ENCODE measurements at regions not wholly inside any gene's neighbourhood (a gene's known extent, or its start where the extent isn't known, plus 50 kb on each side); places are given as distances from the start of the nearest gene placed in this dataset.

DNA sequence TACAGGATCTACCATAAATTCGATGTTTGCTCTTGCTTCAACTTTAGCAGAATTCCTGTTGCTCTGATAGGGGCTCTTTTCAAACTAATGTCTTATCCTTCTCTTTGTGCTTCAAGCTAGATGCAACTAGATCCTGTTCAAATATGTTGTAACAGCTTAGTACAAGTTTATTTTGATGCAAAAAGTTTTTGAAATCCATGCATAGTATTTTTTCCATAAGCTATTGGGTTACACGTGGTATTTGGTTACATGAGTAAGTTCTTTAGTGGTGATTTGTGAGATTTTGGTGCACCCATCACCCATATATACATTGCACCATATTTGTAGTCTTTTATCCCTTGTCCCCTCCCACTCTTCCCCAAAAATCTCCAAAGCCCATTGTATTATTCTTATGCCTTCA is 907.7 kb downstream of the LTN1 start:
- no peak for DNase-seq
- Histone ChIP-seq H3K27ac (no peak overlapping the region), H3K36me3 (replicated peaks) (no peaks in the 10 kb centered on the region), H3K4me3 (ENCODE audit: low read depth, low read length) (no peak overlapping the region), H3K27me3 (replicated peaks) (no peaks in the 10 kb centered on the region)
- in situ Hi-C loops (cut with HindIII; ENCODE audit: low pct_ligation_motif_present, low sequenced_read_pairs): no loop called here
- TF ChIP-seq, protein P1, sequence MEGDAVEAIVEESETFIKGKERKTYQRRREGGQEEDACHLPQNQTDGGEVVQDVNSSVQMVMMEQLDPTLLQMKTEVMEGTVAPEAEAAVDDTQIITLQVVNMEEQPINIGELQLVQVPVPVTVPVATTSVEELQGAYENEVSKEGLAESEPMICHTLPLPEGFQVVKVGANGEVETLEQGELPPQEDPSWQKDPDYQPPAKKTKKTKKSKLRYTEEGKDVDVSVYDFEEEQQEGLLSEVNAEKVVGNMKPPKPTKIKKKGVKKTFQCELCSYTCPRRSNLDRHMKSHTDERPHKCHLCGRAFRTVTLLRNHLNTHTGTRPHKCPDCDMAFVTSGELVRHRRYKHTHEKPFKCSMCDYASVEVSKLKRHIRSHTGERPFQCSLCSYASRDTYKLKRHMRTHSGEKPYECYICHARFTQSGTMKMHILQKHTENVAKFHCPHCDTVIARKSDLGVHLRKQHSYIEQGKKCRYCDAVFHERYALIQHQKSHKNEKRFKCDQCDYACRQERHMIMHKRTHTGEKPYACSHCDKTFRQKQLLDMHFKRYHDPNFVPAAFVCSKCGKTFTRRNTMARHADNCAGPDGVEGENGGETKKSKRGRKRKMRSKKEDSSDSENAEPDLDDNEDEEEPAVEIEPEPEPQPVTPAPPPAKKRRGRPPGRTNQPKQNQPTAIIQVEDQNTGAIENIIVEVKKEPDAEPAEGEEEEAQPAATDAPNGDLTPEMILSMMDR (IDR thresholded peaks at IDR 0.05; ENCODE audit: low read depth, low read length, missing control alignments): no peak

DNA sequence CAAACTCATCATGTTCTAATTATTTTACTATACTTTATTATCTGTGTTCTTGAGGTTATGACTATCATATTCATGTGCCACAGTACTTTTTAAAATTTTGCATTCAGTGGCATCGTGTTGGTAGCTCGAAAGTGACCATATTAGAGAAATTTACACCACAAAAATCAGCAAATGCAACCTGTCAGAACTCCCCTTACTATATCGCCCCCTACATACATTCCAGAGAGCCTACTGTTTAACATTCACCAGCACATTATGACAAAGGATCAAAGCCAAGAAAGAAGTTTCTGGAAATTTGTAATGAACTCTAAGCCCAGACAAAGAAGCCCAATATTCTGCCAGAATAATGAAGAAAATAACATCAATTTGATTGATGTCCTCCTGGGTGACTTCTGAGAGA is 909.3 kb downstream of the LTN1 start:
- DNase-seq: no peak
- TF ChIP-seq, protein P1 (IDR thresholded peaks at IDR 0.05; ENCODE audit: low read depth, low read length, missing control alignments): no peak
- H3K27me3 ChIP-seq (replicated peaks): no peaks in the 10 kb centered on the region
- no peak overlapping the region for H3K27ac ChIP-seq
- H3K4me3 ChIP-seq (ENCODE audit: low read depth, low read length): no peak overlapping the region
- in situ Hi-C loops (cut with HindIII; ENCODE audit: low pct_ligation_motif_present, low sequenced_read_pairs): no loop called here
- H3K36me3 ChIP-seq (replicated peaks): no peaks in the 10 kb centered on the region

DNA sequence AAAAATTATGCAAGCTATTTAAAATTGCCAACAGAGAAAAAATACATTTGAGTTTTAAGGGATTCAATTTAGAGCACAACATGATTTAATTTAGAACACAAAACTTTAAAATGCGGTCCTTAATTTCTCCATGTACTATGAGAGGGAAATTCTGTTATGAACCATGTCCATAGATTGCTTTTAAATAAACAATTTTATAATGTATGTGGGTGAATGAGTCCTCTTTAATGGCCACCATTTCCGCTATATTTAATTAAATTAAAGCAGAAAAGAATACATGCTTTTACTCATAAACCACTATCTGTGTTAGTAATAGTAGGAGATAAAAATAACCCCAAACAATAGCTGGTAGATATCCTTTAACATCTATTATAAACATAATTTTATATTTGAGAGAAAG is 914.6 kb downstream of the LTN1 start:
- Histone ChIP-seq H3K27me3 (replicated peaks) (no peaks in the 10 kb centered on the region), H3K36me3 (replicated peaks) (no peaks in the 10 kb centered on the region), H3K27ac (no peak overlapping the region), H3K4me3 (ENCODE audit: low read depth, low read length) (no peak overlapping the region)
- in situ Hi-C loops (cut with HindIII; ENCODE audit: low pct_ligation_motif_present, low sequenced_read_pairs): no loop called here
- DNase-seq: no peak
- TF ChIP-seq, protein P1 (IDR thresholded peaks at IDR 0.05; ENCODE audit: low read depth, low read length, missing control alignments): no peak

GRCh38 chr21:28074676-28075075 is 918.0 kb downstream of the LTN1 start:
- in situ Hi-C loops (cut with HindIII; ENCODE audit: low pct_ligation_motif_present, low sequenced_read_pairs): no loop called here
- TF ChIP-seq, protein P1 (IDR thresholded peaks at IDR 0.05; ENCODE audit: low read depth, low read length, missing control alignments): no peak
- Histone ChIP-seq H3K27me3 (replicated peaks) (no peaks in the 10 kb centered on the region), H3K4me3 (ENCODE audit: low read depth, low read length) (no peak overlapping the region), H3K36me3 (replicated peaks) (no peaks in the 10 kb centered on the region), H3K27ac (no peak overlapping the region)
- DNase-seq: no peak

DNA sequence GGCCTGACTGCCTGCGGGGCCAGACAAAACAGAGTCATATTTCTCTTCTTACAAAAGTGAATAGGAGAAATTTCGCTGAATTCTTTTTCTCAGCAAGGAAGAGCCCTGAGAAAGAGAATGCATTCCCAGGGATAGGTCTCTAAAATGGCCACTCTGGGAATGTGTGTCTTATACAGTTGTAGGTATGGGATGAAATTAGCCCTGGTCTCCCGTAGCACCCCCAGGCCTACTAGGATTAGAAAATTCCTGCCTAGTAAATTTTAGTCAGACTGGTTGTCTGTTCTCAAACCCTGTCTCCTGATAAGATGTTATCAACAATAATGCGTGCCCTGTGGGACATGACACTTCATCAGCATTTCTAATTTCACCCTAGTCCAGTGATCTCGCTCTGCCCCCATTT is 920.1 kb downstream of the LTN1 start:
- TF ChIP-seq, protein P1 (IDR thresholded peaks at IDR 0.05; ENCODE audit: low read depth, low read length, missing control alignments): no peak
- no peak overlapping the region for H3K4me3 ChIP-seq (ENCODE audit: low read depth, low read length)
- H3K27me3 ChIP-seq (replicated peaks): no peaks in the 10 kb centered on the region
- DNase-seq: no peak
- no peak overlapping the region for H3K27ac ChIP-seq
- no peaks in the 10 kb centered on the region for H3K36me3 ChIP-seq (replicated peaks)
- in situ Hi-C loops (cut with HindIII; ENCODE audit: low pct_ligation_motif_present, low sequenced_read_pairs): no loop called here

GRCh38 chr21:28069450-28069923 is 923.2 kb downstream of the LTN1 start:
- TF ChIP-seq, protein P1 (IDR thresholded peaks at IDR 0.05; ENCODE audit: low read depth, low read length, missing control alignments): no peak
- in situ Hi-C loops (cut with HindIII; ENCODE audit: low pct_ligation_motif_present, low sequenced_read_pairs): no loop called here
- Histone ChIP-seq H3K36me3 (replicated peaks) (no peaks in the 10 kb centered on the region), H3K27ac (no peak overlapping the region), H3K4me3 (ENCODE audit: low read depth, low read length) (no peak overlapping the region), H3K27me3 (replicated peaks) (no peaks in the 10 kb centered on the region)
- peak; percentile 60 for DNase-seq

All from brain microvascular endothelial cell (primary cell).